OCI-LY3 (cell line): ENCODE measurements at regions not wholly inside any gene's neighbourhood (a gene's known extent, or its start where the extent isn't known, plus 50 kb on each side); places are given as distances from the start of the nearest gene placed in this dataset.

ENCODE experiments used
- EZH2phosphoT487 ChIP-seq: fragments of 200-600 bp; shearing (Covaris generic); IDR thresholded peaks from 2 replicates; pipeline ENCODE4 v1.6.1; 2018; ENCODE audit warnings: antibody characterized with exemption, mixed run types, low read depth
- TF ChIP-seq, protein P1 (sequence below): fragments of 200-600, 300-600 bp; sonication (generic); IDR thresholded peaks from 2 replicates; pipeline ENCODE4 v1.5.1; 2014; ENCODE audit warnings: antibody characterized with exemption, low read length, low read depth

DNA sequence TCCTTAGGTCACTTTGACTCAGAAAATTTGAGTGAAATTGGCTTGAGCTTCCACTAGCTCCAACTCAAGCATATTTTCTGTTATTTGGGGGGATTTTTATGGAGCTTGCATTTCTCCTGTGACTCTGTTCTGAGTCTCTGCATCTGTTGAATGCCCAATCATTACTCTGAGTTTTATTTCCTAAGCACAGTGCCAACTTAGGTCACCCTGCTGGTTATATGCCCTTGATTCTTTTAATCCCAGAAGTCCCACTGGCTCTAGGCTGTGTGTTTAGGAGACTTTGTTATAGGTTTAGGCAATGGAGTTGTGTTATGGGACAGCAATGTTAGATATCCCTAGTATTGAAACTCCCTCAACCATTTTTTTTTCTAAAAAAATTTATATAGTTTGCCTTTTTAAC, 198.2 kb upstream of the DTNA start:
- TF ChIP-seq, protein P1, sequence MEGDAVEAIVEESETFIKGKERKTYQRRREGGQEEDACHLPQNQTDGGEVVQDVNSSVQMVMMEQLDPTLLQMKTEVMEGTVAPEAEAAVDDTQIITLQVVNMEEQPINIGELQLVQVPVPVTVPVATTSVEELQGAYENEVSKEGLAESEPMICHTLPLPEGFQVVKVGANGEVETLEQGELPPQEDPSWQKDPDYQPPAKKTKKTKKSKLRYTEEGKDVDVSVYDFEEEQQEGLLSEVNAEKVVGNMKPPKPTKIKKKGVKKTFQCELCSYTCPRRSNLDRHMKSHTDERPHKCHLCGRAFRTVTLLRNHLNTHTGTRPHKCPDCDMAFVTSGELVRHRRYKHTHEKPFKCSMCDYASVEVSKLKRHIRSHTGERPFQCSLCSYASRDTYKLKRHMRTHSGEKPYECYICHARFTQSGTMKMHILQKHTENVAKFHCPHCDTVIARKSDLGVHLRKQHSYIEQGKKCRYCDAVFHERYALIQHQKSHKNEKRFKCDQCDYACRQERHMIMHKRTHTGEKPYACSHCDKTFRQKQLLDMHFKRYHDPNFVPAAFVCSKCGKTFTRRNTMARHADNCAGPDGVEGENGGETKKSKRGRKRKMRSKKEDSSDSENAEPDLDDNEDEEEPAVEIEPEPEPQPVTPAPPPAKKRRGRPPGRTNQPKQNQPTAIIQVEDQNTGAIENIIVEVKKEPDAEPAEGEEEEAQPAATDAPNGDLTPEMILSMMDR: no peak
- TF ChIP-seq EZH2phosphoT487: no peak
